ENCODE measurements at regions not wholly inside any gene's neighbourhood (a gene's known extent, or its start where the extent isn't known, plus 50 kb on each side); places are given as distances from the start of the nearest gene placed in this dataset.

GRCh38 chr5:125267636-125268248 is 521.3 kb upstream of the ZNF608 start:
- no peak for DNase-seq (ENCODE audit: low spot score)
- Histone ChIP-seq H3K4me1 (ENCODE audit: control insufficient read depth in 4 of 4, insufficient read depth in 4 of 4, low read length in 3 of 4) (no peaks in the 10 kb centered on the region), H3K36me3 (ENCODE audit: control insufficient read depth in 4 of 4, insufficient read depth in 3 of 4, low read depth in 1 of 4, low read length in 3 of 4) (no peaks in the 10 kb centered on the region), H3K27me3 (ENCODE audit: control insufficient read depth in 4 of 4, insufficient read depth in 4 of 4, low read length in 3 of 4) (no peaks in the 10 kb centered on the region), H3K9me3 (ENCODE audit: control insufficient read depth in 4 of 4, low read length in 3 of 4) (no peaks in the 10 kb centered on the region), H3K4me3 (ENCODE audit: low read depth in 1 of 3, low read length in 3 of 3) (no peak overlapping the region), H3K27ac (ENCODE audit: low read depth in 1 of 2, low read length in 2 of 2) (no peak overlapping the region), H3K9ac (ENCODE audit: low read depth in 1 of 2, low read length in 2 of 2) (no peak overlapping the region)
- 94% methylated on average over 6 of the region's 6 CpGs for WGBS
- TF ChIP-seq RXRA (IDR thresholded peaks at IDR 0.05) (no peak), NR2F2 (IDR thresholded peaks at IDR 0.05) (no peak), FOXA2 (IDR thresholded peaks at IDR 0.05) (no peak), MAX (IDR thresholded peaks at IDR 0.05) (no peak), YY1 (IDR thresholded peaks at IDR 0.05) (no peak), REST (IDR thresholded peaks at IDR 0.05) (no peak), GABPA (IDR thresholded peaks at IDR 0.05 in 1 of 2, conservative IDR thresholded peaks at IDR 0.05 in 1 of 2) (no peak), HNF4G (IDR thresholded peaks at IDR 0.05) (no peak), EGR1 (IDR thresholded peaks at IDR 0.05; ENCODE audit: low read depth in 2 of 2) (no peak), ZBTB33 (IDR thresholded peaks at IDR 0.05) (no peak), JUND (IDR thresholded peaks at IDR 0.05) (no peak), HNF4A (conservative IDR thresholded peaks at IDR 0.05) (no peak), TAF1 (conservative IDR thresholded peaks at IDR 0.05) (no peak), FOXA1 (IDR thresholded peaks at IDR 0.05) (no peak)
- TF ChIP-seq, protein P1, sequence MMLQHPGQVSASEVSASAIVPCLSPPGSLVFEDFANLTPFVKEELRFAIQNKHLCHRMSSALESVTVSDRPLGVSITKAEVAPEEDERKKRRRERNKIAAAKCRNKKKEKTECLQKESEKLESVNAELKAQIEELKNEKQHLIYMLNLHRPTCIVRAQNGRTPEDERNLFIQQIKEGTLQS (IDR thresholded peaks at IDR 0.05) = no peak

- H3K4me3 ChIP-seq (ENCODE audit: low read depth in 1 of 3, low read length in 3 of 3) = no peak overlapping the region
- H3K27ac ChIP-seq (ENCODE audit: low read depth in 1 of 2, low read length in 2 of 2) = no peak overlapping the region
- H3K4me1 ChIP-seq (ENCODE audit: control insufficient read depth in 4 of 4, insufficient read depth in 4 of 4, low read length in 3 of 4) = no peaks in the 10 kb centered on the region
- WGBS = 72% methylated on average over 4 of the region's 4 CpGs
- H3K36me3 ChIP-seq (ENCODE audit: control insufficient read depth in 4 of 4, insufficient read depth in 3 of 4, low read depth in 1 of 4, low read length in 3 of 4) = no peaks in the 10 kb centered on the region
- no peaks in the 10 kb centered on the region for H3K27me3 ChIP-seq (ENCODE audit: control insufficient read depth in 4 of 4, insufficient read depth in 4 of 4, low read length in 3 of 4)
- H3K9me3 ChIP-seq (ENCODE audit: control insufficient read depth in 4 of 4, low read length in 3 of 4) = no peaks in the 10 kb centered on the region
- DNase-seq (ENCODE audit: low spot score) = no peak
- no peak overlapping the region for H3K9ac ChIP-seq (ENCODE audit: low read depth in 1 of 2, low read length in 2 of 2)
- TF ChIP-seq JUND (IDR thresholded peaks at IDR 0.05) (no peak), REST (IDR thresholded peaks at IDR 0.05) (no peak), RAD21 (IDR thresholded peaks at IDR 0.05) (no peak), GABPA (IDR thresholded peaks at IDR 0.05 in 1 of 2, conservative IDR thresholded peaks at IDR 0.05 in 1 of 2) (no peak), HNF4G (IDR thresholded peaks at IDR 0.05) (no peak), EGR1 (IDR thresholded peaks at IDR 0.05; ENCODE audit: low read depth in 2 of 2) (no peak), FOXA2 (IDR thresholded peaks at IDR 0.05) (no peak), TAF1 (conservative IDR thresholded peaks at IDR 0.05) (no peak), RXRA (IDR thresholded peaks at IDR 0.05) (no peak), ZBTB33 (IDR thresholded peaks at IDR 0.05) (no peak), HNF4A (conservative IDR thresholded peaks at IDR 0.05) (no peak), FOXA1 (IDR thresholded peaks at IDR 0.05) (no peak), NR2F2 (IDR thresholded peaks at IDR 0.05) (no peak), SP1 (IDR thresholded peaks at IDR 0.05) (no peak)
- TF ChIP-seq, protein P1 (IDR thresholded peaks at IDR 0.05) = no peak
Measured at GRCh38 chr5:125269926-125270325, 523.5 kb upstream of the ZNF608 start.

Data from liver (tissue), 7 donors.